SKM-1 (cell line): ENCODE measurements at regions not wholly inside any gene's neighbourhood (a gene's known extent, or its start where the extent isn't known, plus 50 kb on each side); places are given as distances from the start of the nearest gene placed in this dataset.
"Not testable (repeated sequence)": the region's sequence is repeated elsewhere in the genome, so short reads cannot be mapped to it uniquely, and the experiment has no call there.

ENCODE experiments used
- DNase-seq: peaks from one replicate; lab custom pipeline; 2025; ENCODE audit not compliant: unreplicated experiment; lab: John Stamatoyannopoulos, UW

- no peak for DNase-seq
Observed at GRCh38 chr10:31687663-31688482, 240.8 kb downstream of the ARHGAP12 start.

DNA sequence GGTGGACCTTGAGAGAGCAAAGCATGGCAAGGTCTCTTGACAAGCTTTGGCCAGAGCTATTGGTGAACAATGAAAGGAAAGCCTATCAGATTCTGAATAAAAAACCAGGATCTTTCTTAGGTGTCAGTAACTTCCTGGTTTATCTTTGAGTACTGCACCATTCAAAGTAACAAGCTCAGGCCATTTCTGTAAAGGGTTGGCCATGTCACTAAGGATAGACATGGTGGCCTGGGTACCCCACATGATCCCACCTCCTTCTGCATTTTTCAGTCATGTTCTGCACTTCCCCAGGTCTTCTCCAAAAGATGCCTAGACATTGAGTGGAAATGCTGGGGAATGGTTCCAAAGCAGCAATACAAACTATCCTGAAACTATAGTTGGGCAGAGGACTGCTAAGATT lies 242.0 kb downstream of the ARHGAP12 start:
- no peak for DNase-seq

DNA sequence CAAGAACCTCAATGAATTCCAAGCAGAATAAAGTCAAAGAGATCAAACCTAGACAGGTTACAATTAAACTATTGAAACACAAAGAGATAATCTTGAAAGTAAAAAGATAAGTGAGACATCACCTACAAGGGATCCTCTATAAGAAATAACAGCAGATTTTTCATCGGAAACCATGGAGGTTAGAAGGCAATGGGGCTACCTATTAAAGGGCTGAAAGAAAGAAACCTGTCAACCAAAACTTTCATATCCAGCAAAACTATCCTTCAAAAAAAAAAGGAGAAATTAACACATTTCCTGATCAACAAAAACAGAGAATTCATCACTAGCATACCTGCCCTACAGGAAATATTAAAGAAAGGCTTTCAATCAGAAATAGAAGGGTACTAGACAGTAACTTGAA lies 244.9 kb downstream of the ARHGAP12 start:
- no peak for DNase-seq

DNA sequence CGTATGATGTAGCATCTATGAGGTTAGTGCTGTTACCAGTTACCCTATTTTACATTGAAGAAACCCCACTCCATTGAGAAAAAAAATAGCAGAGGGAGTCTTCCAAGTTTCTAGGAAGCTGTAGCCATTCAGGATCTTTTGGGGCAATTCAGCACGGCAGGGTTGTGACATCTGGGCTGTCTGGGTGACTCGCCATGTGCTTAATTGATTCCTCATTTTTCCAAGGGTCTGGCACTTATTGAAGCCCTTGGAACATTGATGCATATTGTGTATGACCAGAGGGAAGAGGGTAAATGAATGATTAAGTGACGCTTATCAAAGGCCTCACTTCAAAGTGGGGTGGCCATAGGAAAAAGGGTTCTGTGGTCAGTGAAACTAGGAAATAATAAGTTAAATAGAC lies 248.7 kb downstream of the ARHGAP12 start:
- no peak for DNase-seq

DNA sequence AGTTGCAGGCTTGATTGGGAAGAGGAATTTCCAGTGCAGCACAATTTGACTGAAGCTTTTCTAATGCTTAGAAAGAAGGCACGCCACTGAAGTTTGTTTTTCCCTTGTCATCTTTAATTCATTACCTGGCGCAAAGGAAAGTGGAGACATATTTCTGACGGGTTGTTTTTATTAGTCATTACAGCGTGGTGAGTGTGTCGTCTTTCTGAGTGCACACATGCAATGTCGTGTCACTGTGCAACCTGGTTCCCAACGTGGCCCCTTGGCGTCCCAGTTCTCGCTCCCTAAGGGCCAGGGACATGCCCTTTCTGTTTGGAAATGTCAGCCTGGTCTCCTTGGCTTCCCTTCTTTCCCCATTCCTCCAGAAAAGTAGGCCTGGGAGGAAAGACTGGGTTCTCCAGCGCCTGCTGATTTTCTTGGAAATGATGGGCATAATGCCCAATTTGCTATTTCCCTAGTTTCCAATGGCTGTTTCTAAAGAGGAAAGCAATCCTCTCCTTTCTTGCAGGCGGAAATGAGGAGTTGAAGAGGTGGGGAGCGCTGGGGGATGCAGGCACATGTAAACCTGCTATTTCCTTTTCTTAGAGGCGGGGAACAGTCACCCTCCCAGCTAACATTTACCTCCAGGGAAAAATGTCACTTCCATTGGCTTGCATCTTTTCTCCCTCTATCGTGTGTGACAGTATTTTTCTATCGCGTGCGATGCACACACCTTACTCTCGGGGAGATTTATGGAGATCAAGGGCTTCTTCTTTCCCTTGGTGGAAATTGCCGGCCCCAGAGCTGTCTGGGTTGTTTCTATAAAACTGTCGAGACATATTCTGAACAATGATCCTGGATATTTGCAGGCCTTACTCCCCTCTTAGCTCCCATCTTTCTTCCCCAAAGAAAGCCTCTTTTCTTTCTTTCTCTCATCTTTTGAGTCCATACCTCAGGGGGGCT lies 249.8 kb downstream of the ARHGAP12 start:
- no peak for DNase-seq

DNA sequence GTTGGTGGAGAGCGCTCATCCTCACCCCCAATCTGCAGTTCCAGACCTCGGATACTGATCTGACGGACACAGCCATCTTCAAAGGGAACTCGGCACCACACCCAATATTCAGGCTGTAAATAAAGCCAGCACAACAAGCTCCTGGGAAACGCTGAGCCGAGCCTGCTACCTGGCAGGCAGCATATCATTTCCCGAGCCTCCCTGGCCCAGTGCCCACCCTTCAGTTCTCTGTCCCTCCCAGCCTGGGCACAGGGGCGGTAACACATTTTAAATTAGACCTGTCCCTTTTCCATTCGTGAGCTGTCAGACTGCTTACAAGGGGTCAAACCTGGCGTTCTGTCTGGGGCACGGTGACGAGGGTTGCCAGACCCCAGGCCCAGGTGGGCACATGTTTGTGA lies 250.5 kb downstream of the ARHGAP12 start:
- DNase-seq = no peak

DNA sequence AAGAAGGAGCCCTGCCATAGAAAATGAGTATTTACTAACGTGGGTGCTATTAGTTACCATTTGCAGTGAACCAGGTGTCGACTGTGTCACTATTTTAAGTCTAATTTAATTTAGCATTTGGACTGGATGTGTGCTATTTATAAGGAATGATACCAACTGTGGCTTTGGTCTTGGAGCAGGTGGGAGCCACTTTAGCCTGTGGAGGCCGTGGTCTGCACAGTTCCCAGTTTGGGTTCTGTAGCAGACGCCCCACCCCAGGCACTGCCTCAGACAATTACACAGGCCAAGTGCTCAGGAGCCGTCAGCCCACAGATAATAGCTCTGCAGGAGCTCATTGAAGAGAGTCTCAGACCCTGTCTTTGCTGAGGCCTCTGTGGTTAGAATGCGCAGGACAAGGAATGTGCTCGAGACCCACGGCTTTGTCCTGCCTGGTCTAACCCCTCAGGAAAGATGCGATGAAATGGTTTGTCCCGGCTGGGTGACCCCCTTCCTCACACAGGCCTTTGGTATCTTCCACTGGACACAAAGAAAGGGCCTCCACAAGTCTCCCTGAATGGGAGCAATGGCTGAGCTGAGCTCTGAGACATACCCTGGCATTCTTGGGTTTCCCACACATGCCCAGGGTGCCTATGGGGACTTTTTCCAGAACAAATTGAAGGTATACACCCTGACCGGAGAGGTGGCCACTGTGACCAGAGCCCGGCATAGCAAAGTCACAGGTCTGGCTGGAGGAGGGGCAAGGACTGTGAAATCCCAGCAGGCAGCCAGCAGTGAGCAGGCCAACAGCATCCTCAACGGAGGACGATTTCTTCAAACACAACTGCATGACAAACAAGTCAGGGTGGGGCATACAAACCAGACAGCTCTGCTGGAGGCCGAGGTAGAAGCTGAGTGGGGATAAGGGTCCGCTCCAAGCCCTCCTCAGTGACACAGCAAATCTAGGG lies 251.2 kb downstream of the ARHGAP12 start:
- no peak for DNase-seq

GRCh38 chr10:31675726-31676125 lies 252.9 kb downstream of the ARHGAP12 start:
- no peak for DNase-seq

DNA sequence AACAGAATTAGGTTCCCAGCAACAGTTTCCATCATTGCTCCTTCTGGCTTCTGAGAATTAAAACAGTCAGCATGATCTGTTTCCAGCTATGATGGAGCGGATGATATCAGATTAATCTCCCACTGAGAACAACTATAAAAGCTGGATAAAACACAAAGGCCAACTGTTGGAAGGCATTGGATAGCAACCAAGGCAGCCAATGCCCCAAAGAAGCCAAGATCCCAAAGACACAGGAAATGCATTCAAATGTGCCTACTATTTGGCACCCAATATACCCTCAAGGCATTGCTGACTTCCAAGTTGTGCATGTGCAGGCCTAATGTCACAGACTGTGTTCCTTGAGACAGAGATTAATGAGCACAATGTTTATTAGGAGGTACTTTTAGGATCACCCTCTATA lies 259.3 kb downstream of the ARHGAP12 start:
- DNase-seq = no peak

DNA sequence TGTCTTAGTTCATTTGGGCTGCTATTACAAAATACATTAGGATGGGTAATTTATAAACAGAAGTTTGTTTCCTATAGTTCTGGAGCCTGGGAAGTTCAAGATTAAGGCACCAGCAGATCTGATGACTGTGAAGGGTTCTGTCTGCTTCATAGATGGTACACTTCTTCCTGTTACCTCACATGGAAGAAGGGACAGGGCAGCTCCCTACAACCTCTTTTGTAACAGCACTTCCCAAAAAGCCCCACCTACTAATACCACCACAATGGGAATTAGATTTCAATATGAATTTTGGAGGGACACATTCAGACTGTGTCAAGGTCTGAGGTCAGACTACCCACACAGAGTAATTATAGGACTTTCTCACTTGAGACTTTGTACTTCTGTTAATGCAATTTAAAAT lies 260.3 kb downstream of the ARHGAP12 start:
- no peak for DNase-seq

DNA sequence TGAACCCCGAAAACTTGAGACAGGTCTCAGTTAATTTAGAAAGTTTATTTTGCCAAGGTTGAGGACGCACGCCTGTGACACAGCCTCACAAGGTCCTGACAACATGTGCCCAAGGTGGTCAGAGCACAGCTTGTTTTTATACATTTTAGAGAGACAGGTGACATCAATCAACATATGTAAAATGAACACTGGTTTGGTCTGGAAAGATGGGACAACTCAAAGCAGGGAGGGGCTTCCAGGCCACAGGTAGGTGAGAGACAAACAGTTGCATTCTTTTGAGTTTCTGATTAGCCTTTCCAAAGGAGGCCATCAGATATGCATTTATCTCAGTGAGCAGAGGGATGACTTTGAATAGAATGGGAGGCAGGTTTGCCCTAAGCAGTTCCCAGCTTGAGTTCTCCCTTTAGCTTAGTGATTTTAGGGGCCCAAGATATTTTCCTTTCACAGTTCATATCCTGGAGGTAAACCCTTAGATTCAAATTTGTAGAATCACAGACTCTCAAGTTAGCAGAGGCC lies 262.8 kb downstream of the ARHGAP12 start:
- DNase-seq = not testable (repeated sequence)

DNA sequence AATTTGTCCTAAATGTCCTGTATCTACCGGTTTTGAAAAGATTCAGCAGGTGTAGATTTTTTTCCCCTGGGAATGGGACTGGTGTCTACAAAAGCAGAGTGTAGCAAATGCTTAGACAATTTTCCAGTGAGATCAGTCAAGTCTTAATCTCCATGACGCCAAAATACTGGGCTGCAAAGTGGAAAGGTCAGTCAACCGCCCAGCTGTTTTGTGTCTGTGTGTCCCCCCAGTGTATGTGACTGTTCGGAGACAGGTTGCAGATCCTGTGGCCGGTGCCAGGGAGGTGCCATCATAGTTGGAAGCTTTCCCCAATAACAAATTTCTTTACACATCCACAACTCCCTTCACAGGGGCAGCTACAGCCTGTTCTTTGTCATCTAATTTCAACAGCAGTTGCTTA lies 263.8 kb downstream of the ARHGAP12 start:
- no peak for DNase-seq

- DNase-seq = not testable (repeated sequence)
Observed at GRCh38 chr10:31664071-31664470, 264.6 kb downstream of the ARHGAP12 start.

- DNase-seq = no peak
Observed at GRCh38 chr10:31660300-31660699, 268.3 kb downstream of the ARHGAP12 start.

GRCh38 chr10:31659665-31660064 lies 269.0 kb downstream of the ARHGAP12 start:
- no peak for DNase-seq

GRCh38 chr10:31657434-31657872 lies 271.2 kb downstream of the ARHGAP12 start:
- DNase-seq = no peak

DNA sequence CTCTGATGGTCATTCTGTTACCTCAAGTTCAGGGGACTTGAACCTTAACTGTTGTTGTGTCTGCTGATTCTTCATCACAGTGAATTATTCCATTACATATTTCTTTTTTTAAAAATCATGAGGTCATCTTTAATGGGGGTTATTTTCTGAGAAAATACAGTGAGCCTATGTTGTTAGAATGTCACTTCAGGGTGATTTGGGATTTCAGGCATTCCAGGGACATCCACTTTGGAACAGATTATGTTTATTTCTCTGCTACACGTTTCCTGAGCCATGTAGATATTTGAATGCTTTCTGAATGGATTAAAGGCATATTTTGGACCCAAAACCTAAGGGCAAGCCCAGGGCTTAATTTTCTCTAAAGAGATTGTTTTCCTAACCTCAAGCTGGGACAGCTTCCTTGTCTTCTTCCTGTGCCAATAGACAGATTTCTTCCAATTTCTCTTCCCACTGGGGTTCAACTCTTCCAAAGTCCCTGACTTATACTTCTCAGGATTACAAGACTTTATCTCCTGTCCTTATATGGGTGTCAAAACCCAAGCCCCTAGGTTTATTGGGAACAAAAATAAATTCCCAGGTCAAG lies 271.7 kb downstream of the ARHGAP12 start:
- DNase-seq = no peak

GRCh38 chr10:31652038-31652437 lies 276.6 kb downstream of the ARHGAP12 start:
- DNase-seq = no peak

DNA sequence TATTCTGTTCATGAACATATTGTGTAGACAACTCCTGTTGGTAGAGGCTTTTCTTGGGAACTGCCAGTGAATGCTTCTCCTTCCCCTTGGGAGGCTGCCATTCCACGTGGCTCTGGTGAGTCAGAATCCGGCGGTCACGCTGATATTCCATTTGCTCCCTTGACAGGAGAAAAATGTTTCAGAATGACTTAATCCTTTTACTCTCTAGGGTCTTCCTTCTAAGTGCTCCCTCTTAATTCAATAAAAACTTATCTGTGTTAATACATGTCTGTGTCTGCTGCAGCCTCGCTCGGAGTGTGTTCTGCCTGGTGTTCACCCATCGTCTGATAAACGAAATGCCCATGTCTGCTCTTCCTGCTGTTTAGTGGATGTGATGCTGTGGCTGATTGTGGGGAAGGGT lies 278.6 kb downstream of the ARHGAP12 start:
- no peak for DNase-seq

GRCh38 chr10:31648966-31649365 lies 279.7 kb downstream of the ARHGAP12 start:
- no peak for DNase-seq
